Central memory CD4-positive, alpha-beta T cell (primary cell): ENCODE measurements at regions not wholly inside any gene's neighbourhood (a gene's known extent, or its start where the extent isn't known, plus 50 kb on each side); places are given as distances from the start of the nearest gene placed in this dataset.
"Not testable (repeated sequence)": the region's sequence is repeated elsewhere in the genome, so short reads cannot be mapped to it uniquely, and the experiment has no call there.

ENCODE experiments used
- DNase-seq: peaks from one replicate; pipeline ENCODE4 v3.0.0; 2022

DNA sequence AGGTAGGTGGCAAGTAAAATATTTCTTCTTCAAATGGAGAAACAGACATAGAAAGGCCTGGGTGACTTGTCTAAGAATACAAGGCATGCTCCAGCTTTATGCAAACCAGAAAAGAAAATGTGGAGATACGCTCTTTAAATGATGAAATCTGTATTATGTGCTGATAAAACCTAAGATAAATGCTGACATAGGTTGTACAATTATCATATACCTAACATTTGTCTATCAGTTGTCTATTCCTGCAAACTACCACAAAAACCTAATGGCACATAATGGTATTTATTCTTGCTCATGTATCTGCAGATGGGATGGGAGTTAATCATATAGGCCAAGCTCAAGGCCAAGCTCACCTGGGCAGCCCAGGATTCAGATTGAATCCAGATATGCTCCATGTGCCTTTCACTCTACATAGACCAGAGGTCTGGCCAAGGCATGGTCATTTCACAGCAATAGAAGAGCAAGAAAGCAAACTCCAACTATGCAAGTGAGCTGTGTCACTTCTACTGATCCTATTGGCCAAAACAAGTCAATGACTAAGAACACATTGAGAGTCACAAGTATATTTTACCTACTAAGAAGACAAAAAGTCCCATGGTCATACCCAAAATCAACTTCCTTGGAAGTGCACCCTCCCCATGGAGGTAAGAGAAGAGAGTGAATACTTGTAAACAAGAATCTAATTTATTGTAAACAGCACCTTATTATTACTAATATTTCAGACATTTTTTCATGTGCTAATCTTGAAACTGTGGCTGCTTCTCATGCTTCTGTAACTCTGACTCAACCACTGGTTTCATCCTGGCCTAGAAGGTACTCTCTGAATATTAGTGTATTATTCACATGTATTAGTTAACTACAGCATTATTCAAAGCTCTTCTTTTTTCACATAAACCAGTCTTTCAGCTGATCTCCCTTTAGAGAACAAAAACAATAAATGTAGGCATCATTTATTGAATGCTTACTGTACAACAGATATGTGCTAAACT lies 270.7 kb upstream of the SOX9 start:
- no peak for DNase-seq

DNA sequence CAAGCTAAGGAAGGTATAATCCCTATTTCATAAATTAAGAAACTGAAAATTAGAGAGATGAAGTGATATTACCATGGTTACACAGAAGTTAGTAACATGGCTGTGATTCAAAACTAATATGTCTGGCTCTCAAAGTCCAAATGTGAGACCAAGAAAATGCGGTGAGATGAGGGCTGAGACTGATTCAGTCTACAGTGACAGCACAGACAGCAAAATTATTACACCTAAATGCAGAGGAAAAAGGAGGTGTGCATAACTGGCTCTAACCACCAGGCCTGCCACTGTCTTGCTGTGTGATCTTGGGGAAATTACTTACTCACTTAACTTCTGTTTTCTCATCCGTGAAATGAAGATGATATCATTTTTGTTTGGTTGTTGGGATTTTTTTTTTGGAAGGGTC lies 270.0 kb upstream of the SOX9 start:
- DNase-seq: no peak

DNA sequence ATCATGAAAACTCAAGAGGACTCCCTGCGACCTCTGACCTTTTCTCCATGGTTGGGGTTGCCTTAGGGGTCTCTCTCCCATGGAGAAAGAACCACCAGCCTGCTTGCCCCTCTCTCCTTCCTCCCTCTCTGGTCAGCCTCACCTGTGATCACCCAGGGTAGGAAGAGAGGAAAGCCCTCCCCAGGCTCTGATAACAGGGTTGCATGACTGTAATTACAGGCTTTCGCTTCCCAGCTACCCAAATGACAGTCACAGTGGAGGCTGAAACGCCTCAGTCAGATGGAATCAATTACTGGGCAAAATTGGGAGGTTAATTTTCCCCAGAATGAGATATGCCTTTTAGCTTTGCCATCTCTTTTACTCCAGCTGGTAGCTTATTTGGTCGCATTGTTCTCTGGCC lies 265.8 kb upstream of the SOX9 start:
- DNase-seq: no peak

DNA sequence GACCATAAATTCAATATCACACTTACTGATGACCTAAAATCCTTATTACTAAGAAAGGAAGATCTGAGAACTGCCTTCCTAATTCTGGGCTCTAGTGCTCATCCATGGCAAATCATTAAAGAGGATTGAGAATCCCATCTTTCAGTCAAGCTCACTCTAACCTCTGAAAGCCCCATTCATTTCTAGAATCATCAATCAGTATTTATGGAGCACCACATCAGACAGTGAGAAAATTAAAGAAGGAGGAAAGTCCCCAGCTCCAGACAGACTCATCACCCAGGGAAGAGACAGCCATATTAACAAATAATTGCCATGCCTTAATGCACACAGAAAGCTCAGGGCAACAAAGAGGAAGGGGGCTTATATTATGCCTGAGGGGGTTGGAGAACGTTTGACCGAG lies 256.1 kb upstream of the SOX9 start:
- DNase-seq: no peak

DNA sequence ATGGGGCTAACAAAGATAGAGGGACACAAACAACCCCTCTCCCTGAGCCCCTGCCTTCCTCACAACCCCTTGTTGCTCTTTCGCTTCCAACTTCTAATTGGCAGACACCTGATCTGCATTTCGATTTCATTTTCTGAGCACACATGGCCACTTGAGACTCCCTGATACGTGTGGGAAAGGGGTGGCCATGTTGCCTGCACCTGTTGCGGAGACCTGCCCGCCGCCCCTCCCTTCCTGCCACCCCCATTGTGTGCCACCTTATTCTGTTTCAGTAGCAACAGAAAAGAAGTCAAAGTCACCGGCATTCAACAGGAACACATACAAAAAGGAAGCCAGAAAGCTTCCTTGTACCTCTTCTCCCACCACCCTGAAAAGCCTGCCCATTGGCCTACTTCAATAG lies 254.7 kb upstream of the SOX9 start:
- DNase-seq: no peak

DNA sequence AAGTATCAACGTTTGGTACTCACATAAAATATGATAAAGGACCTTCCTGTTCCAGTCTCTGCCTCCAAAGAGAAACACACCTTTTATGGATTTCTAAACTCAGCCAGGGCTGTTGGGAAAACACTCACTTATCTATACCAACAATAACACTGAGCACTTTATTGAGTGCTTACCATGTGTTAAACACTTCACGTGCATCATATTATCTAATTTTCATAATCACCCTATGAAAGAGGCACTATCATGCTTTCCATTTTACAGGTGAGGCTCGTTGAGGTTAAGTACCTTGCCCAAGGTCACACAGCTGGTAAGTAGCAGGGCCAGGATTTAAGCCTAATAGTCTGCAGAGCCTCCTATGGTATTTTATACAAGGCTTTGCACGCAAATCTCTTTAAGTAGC lies 251.5 kb upstream of the SOX9 start:
- DNase-seq: no peak

DNA sequence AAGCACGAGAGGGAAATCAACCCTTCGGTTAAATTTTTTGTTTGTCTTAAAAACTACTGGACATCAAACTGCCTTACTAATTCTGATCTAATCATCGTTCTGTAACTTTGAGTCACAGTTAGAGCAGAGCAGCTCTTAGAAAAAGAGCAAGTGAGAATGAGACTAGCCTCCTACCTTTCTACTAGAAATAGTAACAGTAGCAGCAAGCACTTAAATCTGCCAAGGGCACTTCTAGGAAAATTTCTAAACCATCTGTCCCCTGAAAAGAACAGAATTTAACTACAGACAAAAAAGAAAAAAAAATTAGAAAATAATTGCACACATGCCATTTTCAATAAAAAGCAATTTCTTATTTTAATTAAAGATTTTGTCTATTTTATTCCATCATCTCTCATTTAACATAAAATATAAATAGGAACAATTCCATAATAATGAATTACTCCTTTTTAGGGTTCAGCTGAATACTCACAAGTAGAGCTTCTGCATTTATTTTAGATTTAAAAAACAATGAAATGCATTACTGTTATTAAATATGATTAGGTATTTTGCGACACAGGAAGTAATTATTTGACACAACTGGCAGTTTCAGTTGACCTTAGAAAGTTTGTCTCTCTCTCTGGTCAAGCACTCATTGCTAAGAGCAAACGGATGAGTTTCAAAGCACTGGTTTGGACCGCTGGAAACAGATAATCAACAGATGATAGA lies 250.8 kb upstream of the SOX9 start:
- DNase-seq: no peak

DNA sequence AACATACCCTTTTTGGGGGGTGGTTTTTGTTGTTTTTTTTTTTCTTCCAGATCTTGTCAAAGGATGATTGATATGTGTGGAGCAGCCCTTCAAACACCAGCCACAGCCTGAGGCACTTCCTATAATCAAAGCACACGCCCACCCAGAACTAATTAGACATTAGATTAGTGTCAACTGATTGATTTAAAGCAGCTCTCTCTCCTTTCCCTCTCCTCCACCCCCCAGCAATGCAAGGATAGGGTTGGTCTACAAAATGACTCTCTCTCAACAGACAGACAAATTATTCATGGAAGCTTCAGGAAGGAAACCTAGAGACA lies 250.3 kb upstream of the SOX9 start:
- no peak for DNase-seq

DNA sequence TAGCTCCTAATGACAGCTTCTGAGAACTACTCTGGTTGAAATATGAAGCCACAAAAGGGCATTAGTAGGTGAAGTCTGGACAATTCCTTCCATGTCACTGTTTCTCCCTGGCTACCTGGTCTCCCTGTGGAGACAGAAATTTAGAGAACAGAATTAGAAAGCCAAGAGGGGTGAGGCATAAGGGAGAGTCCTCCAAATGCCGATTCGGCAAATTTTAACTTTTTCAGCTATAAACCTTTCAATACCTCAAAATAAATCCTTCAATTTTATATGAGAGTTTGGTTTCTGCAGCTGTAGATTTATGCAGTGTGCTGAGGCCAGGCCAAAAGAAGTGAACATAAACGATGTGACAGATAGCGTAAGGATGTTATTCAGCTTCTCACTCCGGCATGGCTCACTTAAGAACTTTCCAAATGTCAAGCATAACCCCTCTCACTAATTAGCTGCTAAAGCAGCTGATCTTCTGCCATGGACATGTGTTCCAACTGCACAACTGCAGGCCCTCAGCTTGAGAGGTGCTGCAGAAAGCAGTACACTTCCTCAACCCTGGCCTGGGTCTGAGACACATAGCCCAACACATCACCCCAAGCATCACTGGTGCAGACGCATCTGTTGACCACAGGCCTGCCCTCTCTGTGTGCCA lies 247.9 kb upstream of the SOX9 start:
- DNase-seq: no peak

DNA sequence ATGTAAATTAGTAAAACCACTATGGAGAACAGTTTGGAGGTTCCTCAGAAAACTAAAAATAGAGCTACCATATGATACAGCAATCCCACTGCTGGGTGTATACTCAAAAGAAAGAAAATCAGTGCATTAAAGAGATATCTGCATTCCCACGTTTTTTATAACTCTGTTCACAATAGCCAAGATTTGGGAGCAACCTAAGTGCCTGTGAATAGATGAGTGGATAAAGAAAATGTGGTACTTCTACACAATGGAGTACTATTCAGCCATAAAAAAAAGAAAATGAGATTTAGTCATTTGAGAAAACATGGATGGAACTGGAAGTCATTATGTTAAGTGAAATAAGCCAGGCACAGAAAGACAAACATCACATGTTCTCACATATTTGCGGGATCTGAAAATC lies 246.0 kb upstream of the SOX9 start:
- not testable (repeated sequence) for DNase-seq

DNA sequence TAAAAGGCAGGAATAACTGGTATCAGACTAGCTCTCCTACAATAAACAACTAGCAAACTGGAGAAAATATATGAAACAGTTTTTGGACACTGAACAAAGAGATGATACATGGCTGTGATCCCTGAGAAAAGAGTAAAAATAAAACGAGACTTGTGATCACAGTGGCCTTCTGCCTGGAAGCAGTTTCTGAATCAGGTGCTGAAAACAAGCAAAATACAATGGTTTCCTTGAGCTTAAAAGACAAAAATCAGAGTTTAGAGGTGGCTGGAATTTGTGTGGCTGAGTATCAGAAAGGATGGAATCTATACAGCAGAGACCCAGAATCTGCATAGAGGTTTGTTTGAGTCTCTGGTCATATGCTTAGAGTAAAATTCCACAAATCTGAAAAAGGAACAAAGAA lies 242.5 kb upstream of the SOX9 start:
- DNase-seq: no peak

DNA sequence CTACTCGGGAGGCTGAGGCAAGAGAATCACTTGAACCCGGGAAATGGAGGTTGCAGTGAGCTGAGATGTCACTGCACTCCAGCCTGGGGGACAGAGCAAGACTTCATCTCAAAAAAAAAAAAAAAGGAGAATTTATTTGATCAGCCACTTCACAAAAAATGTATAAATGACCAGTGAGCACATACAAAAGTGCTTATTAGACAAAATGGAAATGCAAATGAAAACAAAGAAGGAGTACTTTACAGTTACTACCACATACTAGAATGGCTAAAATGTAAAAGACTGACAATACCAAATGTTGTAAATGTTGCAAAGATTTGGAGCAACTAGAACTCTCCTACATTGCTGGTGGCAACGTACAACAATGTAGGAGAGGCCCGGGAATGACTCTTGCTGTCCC lies 241.8 kb upstream of the SOX9 start:
- no peak for DNase-seq

DNA sequence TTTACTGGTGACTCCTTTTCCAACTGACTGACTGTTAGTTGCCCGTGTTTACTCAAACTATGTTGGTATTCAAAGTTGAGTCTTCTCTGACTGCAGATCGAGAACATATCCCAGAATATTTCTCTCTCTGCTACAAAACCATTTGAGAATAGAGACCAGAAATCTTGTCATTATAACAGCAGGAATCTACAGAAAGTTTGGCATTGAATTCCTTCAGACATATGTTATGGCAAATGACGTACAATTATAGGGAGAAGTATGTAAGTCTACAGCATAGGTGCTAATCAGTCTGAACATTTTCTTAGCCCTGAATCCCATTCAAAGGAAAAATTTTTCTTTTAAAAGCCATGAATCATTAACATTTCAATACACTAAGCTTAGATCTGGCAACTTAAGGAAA lies 239.8 kb upstream of the SOX9 start:
- no peak for DNase-seq

DNA sequence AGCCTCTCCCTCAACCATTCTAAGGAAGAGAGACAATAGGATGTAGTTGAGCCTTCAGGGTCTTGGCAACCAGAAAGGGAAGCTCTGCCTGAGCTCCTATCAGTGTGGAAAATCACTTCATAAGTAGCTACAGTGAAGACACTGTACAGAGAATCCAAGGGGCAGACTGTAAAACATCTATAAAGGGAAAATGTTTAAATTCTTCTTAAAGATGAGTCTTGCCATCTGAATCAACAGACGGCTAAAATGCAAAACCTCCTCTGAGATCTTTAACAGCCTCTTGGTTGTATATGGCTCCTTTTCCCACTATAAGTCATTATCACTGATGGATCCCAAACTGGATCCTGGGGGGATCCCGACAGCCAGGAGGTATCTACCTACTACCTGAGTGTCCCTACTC lies 239.2 kb upstream of the SOX9 start:
- no peak for DNase-seq

DNA sequence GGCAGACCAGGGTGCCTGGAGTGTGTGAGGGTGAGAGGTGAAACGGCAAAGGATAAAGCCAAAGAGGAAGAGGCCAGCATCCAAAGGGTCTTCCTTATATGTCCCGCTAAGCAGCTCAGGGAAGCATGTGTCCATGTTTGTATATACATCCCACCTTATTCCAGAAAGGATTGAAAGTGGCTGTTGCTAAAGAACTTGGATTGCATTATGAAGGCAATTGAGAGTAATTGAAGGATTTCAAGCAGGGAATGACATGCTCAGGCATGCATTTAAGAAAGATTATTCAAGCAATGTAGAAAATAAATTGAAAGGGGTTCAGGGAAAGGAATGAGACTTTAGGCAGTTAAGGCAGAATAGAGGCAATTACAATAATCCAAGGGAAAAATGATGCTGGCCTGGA lies 237.6 kb upstream of the SOX9 start:
- DNase-seq: no peak

DNA sequence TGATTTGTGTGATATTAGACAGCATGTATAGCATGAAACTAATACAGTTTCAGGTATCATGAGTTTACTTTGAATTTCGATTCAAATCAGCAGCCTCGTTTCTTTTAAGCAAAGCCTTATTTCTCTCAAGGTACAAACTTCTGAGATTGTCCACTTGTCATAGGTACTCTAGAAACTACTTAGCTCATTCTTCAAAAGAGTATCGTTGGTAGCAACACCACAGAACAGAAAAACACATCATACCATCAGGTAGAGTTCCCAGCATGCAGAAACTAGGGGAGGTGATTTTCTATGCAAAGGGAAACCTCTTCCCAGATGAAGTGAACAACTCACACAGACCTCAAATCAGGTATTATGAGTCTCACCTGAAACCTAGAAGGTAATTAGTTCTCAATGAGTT lies 237.0 kb upstream of the SOX9 start:
- no peak for DNase-seq

DNA sequence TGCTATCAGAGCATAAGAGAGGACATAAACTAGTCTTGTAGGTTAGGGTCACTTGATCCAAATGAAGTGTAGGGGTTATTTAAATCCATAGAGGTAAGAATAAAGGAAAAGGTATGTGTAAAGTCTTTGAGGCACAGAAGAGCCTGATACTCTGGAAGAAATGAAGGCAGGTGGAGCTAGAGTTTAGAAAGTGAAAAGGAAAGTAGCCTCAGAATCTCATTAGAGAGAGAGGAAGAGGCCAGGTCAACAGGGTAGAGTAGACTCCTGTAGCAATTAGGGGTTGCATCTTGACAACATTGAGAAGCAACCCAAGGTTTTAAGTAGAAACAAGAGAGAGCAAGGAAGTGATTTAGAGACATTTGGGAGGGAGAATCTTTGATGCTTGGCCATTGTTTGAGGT lies 235.2 kb upstream of the SOX9 start:
- DNase-seq: no peak

DNA sequence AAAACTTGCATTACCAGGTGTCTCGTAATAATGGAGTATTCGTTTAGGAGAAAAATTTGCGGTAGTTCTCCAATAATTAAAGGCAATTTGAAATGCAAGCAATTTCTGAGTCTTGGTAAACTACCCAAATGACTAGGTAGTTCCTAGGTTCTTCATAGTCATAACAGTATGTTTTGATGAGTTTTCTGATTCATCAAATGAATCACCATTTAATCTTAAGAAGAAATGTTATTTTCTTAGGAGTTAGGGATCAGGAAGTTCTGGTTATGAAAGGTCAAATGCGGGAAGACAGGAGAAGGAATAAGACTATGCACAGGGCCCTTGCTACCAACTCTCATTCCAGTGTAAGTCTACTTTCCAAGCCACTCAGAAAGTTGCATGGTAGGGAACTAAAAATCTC lies 221.5 kb upstream of the SOX9 start:
- DNase-seq: no peak

DNA sequence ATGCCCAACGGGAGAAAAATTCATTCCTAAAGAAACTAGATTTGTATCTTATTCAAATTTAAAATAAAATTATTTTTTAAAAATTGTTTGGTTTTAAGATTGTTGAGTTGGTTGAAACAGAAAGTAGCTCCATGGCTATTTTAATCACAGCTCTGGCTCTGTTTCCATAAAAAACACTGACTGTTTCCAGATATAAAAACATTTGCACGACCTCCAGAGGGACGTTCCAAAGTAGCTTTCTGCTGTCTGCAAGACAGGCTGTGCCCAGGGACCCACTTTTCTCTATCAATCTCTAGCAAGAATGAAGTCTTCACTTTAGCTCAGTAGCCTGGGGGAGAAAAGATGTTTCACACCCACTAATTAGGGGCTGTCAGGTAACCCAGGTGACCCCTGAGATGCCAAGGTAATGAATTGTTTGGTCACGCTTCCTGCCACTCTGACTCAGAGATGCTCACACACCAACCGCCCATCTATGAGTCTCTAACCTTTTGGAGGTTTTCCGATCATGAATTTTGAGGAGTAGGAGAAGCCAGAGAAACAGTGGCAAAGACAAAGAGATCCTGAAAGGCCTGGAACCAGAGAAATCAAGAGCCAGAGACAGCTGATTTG lies 220.1 kb upstream of the SOX9 start:
- DNase-seq: no peak

DNA sequence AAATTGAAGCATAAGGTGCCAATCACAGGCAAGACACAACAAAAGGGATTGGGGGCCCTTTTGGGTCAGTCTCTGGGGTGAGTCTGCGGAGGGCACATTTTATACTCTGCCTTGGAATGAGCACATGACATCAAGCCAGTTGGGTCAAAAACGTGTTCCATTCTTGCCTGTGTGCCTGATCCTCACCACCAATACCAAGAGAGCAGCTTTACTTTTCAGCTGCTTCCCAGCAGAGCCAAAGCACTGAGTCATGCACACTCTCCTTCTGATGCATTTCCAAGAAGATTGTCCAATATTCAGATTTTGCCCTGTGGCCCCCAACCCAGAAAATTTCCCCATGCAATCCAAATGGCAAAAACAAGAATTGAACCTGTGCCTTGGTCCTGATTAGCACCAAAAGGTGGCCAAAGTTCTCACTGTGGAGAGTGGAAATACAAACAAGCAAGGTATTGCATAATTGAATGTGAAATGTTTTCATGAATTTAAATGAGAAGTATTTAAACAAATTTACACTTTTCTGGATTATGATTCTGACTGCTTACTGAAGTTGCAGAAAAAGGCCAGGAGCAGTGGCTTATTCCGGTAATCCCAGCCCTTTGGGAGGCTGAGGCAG lies 217.8 kb upstream of the SOX9 start:
- no peak for DNase-seq

DNA sequence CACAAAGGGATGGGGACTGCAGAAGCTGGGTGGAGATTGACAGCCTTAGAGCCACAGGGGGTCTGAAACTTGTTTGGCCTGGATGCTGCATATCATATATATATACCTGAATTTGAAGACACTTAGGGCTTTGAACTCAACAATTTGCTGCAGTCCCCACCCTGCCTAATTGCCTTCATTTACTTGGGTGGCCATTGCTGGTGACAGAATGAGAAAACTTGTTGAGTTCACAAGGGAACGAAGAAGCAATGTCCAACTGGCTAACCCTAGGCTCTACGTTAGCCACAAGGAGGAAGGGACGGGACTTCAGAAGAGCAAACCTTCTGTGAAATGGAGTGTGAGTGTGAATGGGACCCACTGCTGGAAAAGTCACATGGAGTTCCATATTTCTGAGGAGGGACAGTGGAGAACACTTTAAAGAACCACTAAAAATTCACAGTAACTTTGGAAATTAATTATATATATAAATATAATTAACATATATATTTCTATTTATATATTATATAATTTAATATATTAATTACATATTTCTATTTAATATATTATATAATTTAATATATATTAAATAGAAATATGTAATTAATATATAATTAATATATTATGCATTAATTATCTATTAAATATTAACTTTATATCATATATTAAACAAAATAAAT lies 215.3 kb upstream of the SOX9 start:
- no peak for DNase-seq

DNA sequence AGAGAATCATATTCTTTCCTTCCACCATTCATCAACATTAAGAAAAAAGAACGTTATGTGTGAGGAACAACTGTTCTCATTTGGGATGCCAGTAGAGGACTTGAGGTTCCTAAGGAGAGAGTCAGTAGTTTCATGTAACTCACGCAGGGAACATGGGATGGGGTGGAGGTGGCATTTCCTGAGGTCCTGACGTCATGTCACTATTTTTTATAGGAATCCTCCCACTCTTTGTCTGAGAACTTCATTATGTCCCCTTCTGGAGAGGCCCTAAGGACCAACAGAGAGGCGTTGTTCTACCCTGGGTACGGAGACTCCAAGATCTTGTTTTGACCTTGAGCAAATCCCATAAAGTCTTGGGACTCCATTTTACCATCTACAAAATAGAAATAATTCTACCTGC lies 211.7 kb upstream of the SOX9 start:
- DNase-seq: no peak

DNA sequence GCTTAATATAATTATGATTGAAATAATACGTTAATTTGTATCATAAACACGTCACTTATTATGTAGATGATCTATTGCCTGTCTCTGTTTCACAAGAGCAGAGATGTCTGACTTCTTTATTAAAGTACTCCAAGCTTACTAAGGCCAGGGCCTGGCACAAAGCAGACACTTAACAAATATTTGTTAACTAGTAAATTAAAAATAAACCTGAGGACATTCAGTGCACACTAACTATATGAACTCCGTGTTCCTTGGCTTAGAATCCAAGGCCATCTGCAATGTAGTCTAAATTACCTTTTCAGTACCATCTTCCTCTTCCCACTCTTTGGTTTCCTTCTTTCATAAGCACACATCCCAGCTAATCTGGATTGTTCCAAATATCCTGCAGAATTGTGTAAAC lies 210.8 kb upstream of the SOX9 start:
- DNase-seq: no peak
